ENCODE measurements at regions not wholly inside any gene's neighbourhood (a gene's known extent, or its start where the extent isn't known, plus 50 kb on each side); places are given as distances from the start of the nearest gene placed in this dataset.

DNA sequence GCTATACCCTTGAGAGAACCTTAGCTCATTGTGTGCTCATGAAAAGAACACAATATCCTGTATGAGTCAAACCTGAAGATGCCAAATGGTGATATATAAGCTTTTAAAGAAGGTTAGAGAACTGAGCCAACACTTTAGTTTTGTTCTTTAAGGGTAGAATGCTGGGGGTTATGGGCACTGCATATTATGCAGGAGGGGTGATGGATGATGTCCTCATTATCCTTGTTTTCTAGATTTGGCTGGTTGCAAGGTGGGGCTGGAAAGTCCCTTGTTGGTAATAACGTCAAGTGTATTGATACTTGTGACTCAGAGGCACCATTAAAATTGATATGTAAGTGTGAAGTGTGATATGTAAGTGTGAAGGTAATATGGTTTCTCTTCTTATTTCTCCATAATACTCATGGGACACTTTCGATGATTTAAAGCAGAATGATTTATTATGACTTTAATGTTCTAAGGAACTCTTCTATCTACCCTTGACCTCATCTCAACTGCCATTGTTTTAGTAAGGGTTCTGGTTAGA lies 113.7 kb upstream of the DTNBP1 start:
- CTCF ChIA-PET, result no interaction called here
- POLR2A ChIA-PET, result no interaction called here
- peaks cover 1% of the 10 kb centered on the region; the same call in 1 of the 2 replicates for H3K27me3 ChIP-seq (ENCODE audit: control insufficient read depth, insufficient read depth, low read length)
- no peak overlapping the region for H3K4me3 ChIP-seq (ENCODE audit: low read depth, low read length)
- no peak for DNase-seq (ENCODE audit: low read depth)
- TF ChIP-seq, protein P1, sequence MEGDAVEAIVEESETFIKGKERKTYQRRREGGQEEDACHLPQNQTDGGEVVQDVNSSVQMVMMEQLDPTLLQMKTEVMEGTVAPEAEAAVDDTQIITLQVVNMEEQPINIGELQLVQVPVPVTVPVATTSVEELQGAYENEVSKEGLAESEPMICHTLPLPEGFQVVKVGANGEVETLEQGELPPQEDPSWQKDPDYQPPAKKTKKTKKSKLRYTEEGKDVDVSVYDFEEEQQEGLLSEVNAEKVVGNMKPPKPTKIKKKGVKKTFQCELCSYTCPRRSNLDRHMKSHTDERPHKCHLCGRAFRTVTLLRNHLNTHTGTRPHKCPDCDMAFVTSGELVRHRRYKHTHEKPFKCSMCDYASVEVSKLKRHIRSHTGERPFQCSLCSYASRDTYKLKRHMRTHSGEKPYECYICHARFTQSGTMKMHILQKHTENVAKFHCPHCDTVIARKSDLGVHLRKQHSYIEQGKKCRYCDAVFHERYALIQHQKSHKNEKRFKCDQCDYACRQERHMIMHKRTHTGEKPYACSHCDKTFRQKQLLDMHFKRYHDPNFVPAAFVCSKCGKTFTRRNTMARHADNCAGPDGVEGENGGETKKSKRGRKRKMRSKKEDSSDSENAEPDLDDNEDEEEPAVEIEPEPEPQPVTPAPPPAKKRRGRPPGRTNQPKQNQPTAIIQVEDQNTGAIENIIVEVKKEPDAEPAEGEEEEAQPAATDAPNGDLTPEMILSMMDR (IDR thresholded peaks at IDR 0.05; ENCODE audit: insufficient read depth, low read depth, low read length), result no peak
- no peaks in the 10 kb centered on the region for H3K36me3 ChIP-seq (ENCODE audit: control insufficient read depth, insufficient read depth, low read length)

DNA sequence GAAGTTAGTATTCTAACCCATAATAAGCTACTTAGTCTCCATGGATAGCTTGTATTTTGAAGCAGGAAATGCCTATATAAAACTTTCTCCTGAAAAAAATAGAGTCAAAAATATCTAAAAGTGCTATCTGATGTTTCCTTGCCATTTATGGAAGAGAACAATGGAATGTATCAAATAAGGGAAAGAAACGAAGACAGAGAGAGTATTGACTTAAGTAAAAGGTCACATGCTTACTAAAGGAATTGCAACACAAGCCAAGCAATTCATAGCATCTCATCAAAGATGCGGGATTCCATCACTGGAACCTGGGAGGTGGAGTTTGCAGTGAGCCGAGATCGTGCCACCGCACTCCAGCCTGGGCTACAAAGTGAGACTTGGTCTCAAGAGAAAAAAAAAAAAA lies 112.9 kb upstream of the DTNBP1 start:
- Histone ChIP-seq H3K36me3 (ENCODE audit: control insufficient read depth, insufficient read depth, low read length) (no peaks in the 10 kb centered on the region), H3K27me3 (ENCODE audit: control insufficient read depth, insufficient read depth, low read length) (peaks cover 1% of the 10 kb centered on the region; the same call in 1 of the 2 replicates), H3K4me3 (ENCODE audit: low read depth, low read length) (no peak overlapping the region)
- TF ChIP-seq, protein P1 (IDR thresholded peaks at IDR 0.05; ENCODE audit: insufficient read depth, low read depth, low read length), result no peak
- DNase-seq (ENCODE audit: low read depth), result no peak
- ChIA-PET CTCF (no interaction called here), POLR2A (no interaction called here)

DNA sequence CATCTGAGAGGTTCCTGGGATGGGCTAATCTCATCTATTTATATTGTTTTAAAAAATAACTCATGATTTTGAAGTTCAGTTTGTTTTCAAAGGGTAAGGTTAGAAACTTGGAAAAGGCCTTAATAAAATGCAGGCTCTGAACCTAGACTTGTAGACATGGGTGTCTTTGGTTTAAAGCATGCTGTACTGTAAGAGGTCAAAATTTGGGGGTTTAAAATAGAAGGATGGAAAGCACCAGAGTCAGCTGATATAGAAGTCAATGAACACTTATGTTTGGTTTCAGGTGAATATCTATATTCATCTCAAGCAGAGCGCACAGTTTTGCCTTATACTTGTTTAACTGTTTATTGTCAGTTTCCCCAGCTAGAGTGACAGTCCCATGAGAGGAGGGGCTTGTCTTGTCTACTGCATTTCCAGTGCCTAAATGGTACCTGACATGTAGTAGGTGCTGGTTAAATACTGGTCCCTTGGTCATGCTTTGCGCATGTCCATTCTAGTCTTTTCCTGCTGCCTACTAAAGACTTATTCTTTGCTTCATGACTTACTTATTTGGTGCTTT lies 112.3 kb upstream of the DTNBP1 start:
- Histone ChIP-seq H3K27me3 (ENCODE audit: control insufficient read depth, insufficient read depth, low read length) (peaks cover 1% of the 10 kb centered on the region; the same call in 1 of the 2 replicates), H3K36me3 (ENCODE audit: control insufficient read depth, insufficient read depth, low read length) (no peaks in the 10 kb centered on the region), H3K4me3 (ENCODE audit: low read depth, low read length) (no peak overlapping the region)
- DNase-seq (ENCODE audit: low read depth), result no peak
- TF ChIP-seq, protein P1 (IDR thresholded peaks at IDR 0.05; ENCODE audit: insufficient read depth, low read depth, low read length), result no peak
- CTCF ChIA-PET, result no interaction called here
- POLR2A ChIA-PET, result no interaction called here

DNA sequence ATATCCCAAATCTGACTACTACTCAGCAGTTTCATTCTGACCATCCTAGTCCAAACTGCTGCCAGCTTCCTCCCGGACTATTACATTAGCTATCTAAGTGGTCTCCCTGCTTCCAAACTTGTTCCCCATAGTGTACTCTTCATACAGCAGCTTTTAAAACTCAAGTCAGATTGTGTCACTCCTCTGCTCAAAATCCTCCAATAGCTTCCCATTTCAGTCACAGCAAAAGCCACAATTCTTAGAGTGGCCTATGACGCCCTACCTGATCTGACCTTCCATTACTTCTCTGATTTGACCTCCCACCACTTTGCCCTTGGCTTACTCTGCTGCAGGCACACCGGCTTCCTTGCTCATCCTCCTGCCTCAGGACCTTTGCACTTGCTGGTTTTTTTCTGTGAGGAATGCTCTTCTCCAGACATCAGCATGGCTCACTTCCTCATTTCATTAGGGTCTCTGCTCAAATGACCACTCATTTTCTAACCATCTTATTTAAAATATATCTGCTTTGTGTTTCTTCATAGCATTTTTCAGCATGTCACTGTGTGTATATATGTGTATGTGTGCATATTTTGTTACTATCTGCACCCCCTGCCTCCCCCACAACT lies 111.1 kb upstream of the DTNBP1 start:
- no peak for DNase-seq (ENCODE audit: low read depth)
- Histone ChIP-seq H3K36me3 (ENCODE audit: control insufficient read depth, insufficient read depth, low read length) (no peaks in the 10 kb centered on the region), H3K27me3 (ENCODE audit: control insufficient read depth, insufficient read depth, low read length) (peaks cover 1% of the 10 kb centered on the region; the same call in 1 of the 2 replicates), H3K4me3 (ENCODE audit: low read depth, low read length) (no peak overlapping the region)
- ChIA-PET POLR2A (no interaction called here), CTCF (no interaction called here)
- TF ChIP-seq, protein P1 (IDR thresholded peaks at IDR 0.05; ENCODE audit: insufficient read depth, low read depth, low read length), result no peak

DNA sequence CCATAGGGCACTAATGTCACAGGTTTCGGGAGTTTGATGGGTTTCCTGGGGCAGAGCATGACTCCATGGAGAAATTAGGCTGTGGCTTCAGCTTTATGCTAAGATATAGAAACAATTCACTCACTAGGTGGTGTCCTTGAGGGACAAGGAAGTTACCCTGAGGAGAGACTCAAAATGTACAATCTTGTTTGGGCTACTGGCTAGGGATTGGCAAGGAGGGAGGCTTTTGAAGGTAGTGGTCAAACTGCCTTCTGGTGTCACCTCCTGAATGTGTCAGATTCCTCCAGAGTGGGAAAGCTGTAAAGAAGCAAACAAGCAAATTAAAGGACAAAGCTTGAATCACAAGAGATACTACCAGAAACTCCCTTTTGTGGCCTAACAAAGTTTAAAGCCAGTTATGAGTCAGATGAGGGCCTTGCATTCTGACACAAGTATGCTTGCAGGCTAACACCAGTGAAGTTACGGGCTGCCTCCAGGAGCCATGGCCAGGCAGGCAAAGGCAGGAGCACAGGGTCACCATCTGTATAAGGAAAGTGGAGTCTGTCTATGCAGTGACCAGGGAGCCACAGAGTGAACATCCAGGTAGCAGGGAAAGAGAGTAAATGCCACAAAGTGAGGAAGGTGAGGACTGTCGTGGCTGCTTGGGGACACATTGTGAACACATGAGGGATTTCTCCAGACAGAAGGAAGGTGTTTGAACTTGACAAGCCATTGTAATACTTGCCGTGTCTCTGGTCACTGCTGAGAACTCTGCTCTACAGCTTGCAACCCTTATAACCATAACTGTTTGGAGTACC lies 107.7 kb upstream of the DTNBP1 start:
- ChIA-PET CTCF (interaction anchor here (0.5 to 1.8 kb wide), 5 partner anchors 10 to 747 kb away, joined by 3 to 8 read pairs (median 3); no protein-coding TSS in a partner anchor), POLR2A (interaction anchor here (0.7 kb wide), 1 partner anchor 66 kb away, joined by 3 read pairs; no protein-coding TSS in a partner anchor)
- H3K36me3 ChIP-seq (ENCODE audit: control insufficient read depth, insufficient read depth, low read length), result no peaks in the 10 kb centered on the region
- DNase-seq (ENCODE audit: low read depth), result no peak
- peaks cover 1% of the 10 kb centered on the region; the same call in 1 of the 2 replicates for H3K27me3 ChIP-seq (ENCODE audit: control insufficient read depth, insufficient read depth, low read length)
- H3K4me3 ChIP-seq (ENCODE audit: low read depth, low read length), result no peak overlapping the region
- TF ChIP-seq, protein P1 (IDR thresholded peaks at IDR 0.05; ENCODE audit: insufficient read depth, low read depth, low read length), result no peak
